Esophagus muscularis mucosa (tissue), 4 donors: ENCODE measurements at regions not wholly inside any gene's neighbourhood (a gene's known extent, or its start where the extent isn't known, plus 50 kb on each side); places are given as distances from the start of the nearest gene placed in this dataset.

ENCODE experiments used
- DNase-seq: peaks from one replicate; pipeline ENCODE4 v3.0.0-alpha.2; 2017; ENCODE audit errors: extremely low spot score
- H3K27ac ChIP-seq, 4 donors: fragments of 200-600 bp; sonication (generic); replicated peaks in 1 of 4; 1 replicate in 3 of 4; 2 replicates in 1 of 4; pipeline ENCODE4 v1.5.1; 2016 to 2019; ENCODE audit warnings: mild to moderate bottlenecking in 1 of 4
- H3K27me3 ChIP-seq, 4 donors: fragments of 200-600 bp; sonication (generic); one replicate each; pipeline versions ENCODE4 v1.5.1 to v1.6.0; 2016 to 2019
- H3K36me3 ChIP-seq, 4 donors: fragments of 200-600 bp; sonication (generic); one replicate each; pipeline ENCODE4 v1.5.1; 2016 to 2019
- H3K4me1 ChIP-seq, 4 donors: fragments of 200-600 bp; sonication (generic); one replicate each; pipeline ENCODE4 v1.5.1; 2016 to 2019
- H3K4me3 ChIP-seq, 4 donors: fragments of 200-600 bp; sonication (generic); 1 replicate in 2 of 4; 2 replicates in 2 of 4; pipeline ENCODE4 v1.5.1; 2016 to 2019; ENCODE audit warnings: mild to moderate bottlenecking in 4 of 4, moderate library complexity in 1 of 4
- H3K9me3 ChIP-seq, 4 donors: fragments of 200-600 bp; sonication (generic); 1 replicate in 3 of 4; 2 replicates in 1 of 4; pipeline ENCODE4 v1.5.1; 2016 to 2019
- CTCF ChIP-seq, 3 experiments: fragments of 200-600 bp in 2 of 3; fragments of 450-650 bp in 1 of 3; sonication (generic) in 2 of 3; IDR thresholded peaks; one replicate each; pipeline ENCODE4 v1.5.1; 2017 to 2019; ENCODE audit warnings: antibody characterized with exemption in 3 of 3, mild to moderate bottlenecking in 2 of 3, moderate library complexity in 1 of 3
- EP300 ChIP-seq: sonication (generic); formaldehyde crosslinking; IDR thresholded peaks from one replicate; pipeline ENCODE4 v1.6.1; 2017; ENCODE audit warnings: antibody characterized with exemption
- POLR2A ChIP-seq: fragments of 450-650 bp; IDR thresholded peaks from one replicate; pipeline ENCODE4 v1.6.1; 2017; ENCODE audit warnings: antibody characterized with exemption, moderate library complexity, mild to moderate bottlenecking, low read depth
- POLR2AphosphoS5 ChIP-seq, 2 donors: sonication (generic); formaldehyde crosslinking; IDR thresholded peaks; one replicate each; pipeline ENCODE4 v1.6.1; 2017; ENCODE audit warnings: antibody characterized with exemption in 2 of 2
- WGBS: methylation state at CpG from one replicate; pipeline ENCODE4 v1.1.5; 2018; 5-methylcytosine and 5-hydroxymethylcytosine counted together
- intact Hi-C: fragments of 100-400 bp; cut with DNase I; formaldehyde crosslinking; loops from one replicate; pipeline ENCODE4 v1.15.1; 2023

- Histone ChIP-seq H3K9me3 (no peaks in the 10 kb centered on the region), H3K36me3 (no peaks in the 10 kb centered on the region), H3K27me3 (peaks cover 0 to 24% (median 0%) of the 10 kb centered on the region in 4 donors), H3K27ac (no peak overlapping the region), H3K4me3 (no peak overlapping the region), H3K4me1 (no peaks in the 10 kb centered on the region)
- no peak for DNase-seq
- 58% methylated on average over 4 of the region's 4 CpGs for WGBS
- TF ChIP-seq POLR2AphosphoS5 (IDR thresholded peaks at IDR 0.05) = no peak
- intact Hi-C loops = no loop called here
Observed at GRCh38 chr10:8511026-8511425, 456.5 kb downstream of the GATA3 start.

- Histone ChIP-seq H3K9me3 (no peaks in the 10 kb centered on the region), H3K4me3 (no peak overlapping the region), H3K27ac (no peak overlapping the region), H3K4me1 (no peaks in the 10 kb centered on the region), H3K27me3 (peaks cover 0 to 15% (median 0%) of the 10 kb centered on the region in 4 donors), H3K36me3 (no peaks in the 10 kb centered on the region)
- WGBS = 93% methylated on average over 31 of the region's 41 CpGs
- TF ChIP-seq POLR2AphosphoS5 (IDR thresholded peaks at IDR 0.05) (no peak), POLR2A (no peak), EP300 (no peak), CTCF (IDR thresholded peaks at IDR 0.05) (no peak)
- no peak for DNase-seq
- intact Hi-C loops = no loop called here
Observed at GRCh38 chr10:8513155-8514147, 459.0 kb downstream of the GATA3 start.

- no peaks in the 10 kb centered on the region for H3K36me3 ChIP-seq
- DNase-seq = no peak
- no peak overlapping the region for H3K27ac ChIP-seq
- 62% methylated on average over 2 of the region's 2 CpGs for WGBS
- H3K4me1 ChIP-seq = no peaks in the 10 kb centered on the region
- no peaks in the 10 kb centered on the region for H3K27me3 ChIP-seq
- H3K9me3 ChIP-seq = no peaks in the 10 kb centered on the region
- TF ChIP-seq POLR2AphosphoS5 (IDR thresholded peaks at IDR 0.05) (no peak), EP300 (no peak), POLR2A (no peak), CTCF (IDR thresholded peaks at IDR 0.05) (no peak)
- H3K4me3 ChIP-seq = no peak overlapping the region
- intact Hi-C loops = no loop called here
Observed at GRCh38 chr10:8520382-8520781, 465.9 kb downstream of the GATA3 start.

- no peak for TF ChIP-seq EP300
- TF ChIP-seq POLR2A = no peak
- no peak for TF ChIP-seq POLR2AphosphoS5 (IDR thresholded peaks at IDR 0.05)
- TF ChIP-seq CTCF (IDR thresholded peaks at IDR 0.05) = no peak
- Histone ChIP-seq H3K4me3 (no peak overlapping the region), H3K9me3 (no peaks in the 10 kb centered on the region), H3K27me3 (no peaks in the 10 kb centered on the region), H3K4me1 (no peaks in the 10 kb centered on the region), H3K36me3 (no peaks in the 10 kb centered on the region), H3K27ac (no peak overlapping the region)
- 92% methylated on average over 3 of the region's 3 CpGs for WGBS
- DNase-seq = no peak
- intact Hi-C loops = no loop called here
Observed at GRCh38 chr10:8527773-8528172, 473.3 kb downstream of the GATA3 start.

- no peak overlapping the region for H3K4me3 ChIP-seq
- H3K9me3 ChIP-seq = no peaks in the 10 kb centered on the region
- intact Hi-C loops = no loop called here
- H3K27ac ChIP-seq = no peak overlapping the region
- no peak for DNase-seq
- WGBS = 84% methylated on average over 8 of the region's 8 CpGs
- H3K27me3 ChIP-seq = peaks cover 0 to 15% (median 0%) of the 10 kb centered on the region in 4 donors
- TF ChIP-seq EP300 = no peak
- no peaks in the 10 kb centered on the region for H3K36me3 ChIP-seq
- no peaks in the 10 kb centered on the region for H3K4me1 ChIP-seq
Observed at GRCh38 chr10:8531116-8531515, 476.6 kb downstream of the GATA3 start.
